ENCODE measurements at regions not wholly inside any gene's neighbourhood (a gene's known extent, or its start where the extent isn't known, plus 50 kb on each side); places are given as distances from the start of the nearest gene placed in this dataset.

- POLR2A ChIA-PET: no interaction called here
- CTCF ChIA-PET: interaction anchor here (0.6 kb wide), 1 partner anchor 14 kb away, joined by 3 read pairs; no protein-coding TSS in a partner anchor
These were observed 405.5 kb downstream of the ARHGEF28 start for GRCh38 chr5:74031536-74031935.

DNA sequence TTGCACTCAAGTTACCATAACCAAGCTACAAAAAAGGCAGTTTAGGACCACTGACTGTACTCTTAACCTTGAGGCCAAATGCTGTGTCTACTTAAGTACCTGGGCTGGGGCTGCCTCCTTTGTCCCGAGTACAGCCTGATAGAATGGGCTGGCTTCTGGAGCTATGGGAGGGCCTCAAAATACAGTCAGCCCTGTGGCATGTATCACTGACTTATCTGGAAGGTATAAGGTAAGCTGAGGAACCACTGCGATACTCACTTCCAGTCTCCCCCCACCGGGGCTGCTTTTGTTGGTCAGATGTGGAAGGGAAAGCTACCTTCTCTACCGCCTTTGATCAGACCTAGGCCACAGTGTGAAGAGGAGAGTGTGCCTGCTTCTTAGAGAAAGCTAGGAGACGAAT, 404.8 kb downstream of the ARHGEF28 start:
- ChIA-PET POLR2A (no interaction called here), CTCF (no interaction called here)

DNA sequence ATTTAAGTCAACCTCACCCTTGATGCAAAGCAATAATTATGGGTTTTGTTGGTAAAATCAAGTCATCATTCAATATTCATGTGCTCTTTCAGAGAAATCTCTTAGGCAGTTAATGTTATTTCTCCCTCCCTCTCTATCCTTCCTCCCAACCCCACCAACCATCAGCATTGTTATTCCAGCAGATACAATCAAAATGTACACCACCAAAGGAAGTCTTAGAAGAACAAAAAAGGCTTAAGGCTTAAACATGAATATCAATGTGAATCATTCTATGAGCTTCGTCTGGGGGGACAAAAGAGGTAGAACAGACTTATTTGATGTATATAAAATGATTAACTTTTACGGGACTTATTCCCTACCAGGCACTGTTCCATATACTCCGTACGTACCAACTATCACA, 404.4 kb downstream of the ARHGEF28 start:
- POLR2A ChIA-PET: no interaction called here
- CTCF ChIA-PET: no interaction called here

GRCh38 chr5:74028976-74029375, 403.0 kb downstream of the ARHGEF28 start:
- CTCF ChIA-PET: no interaction called here
- POLR2A ChIA-PET: no interaction called here

GRCh38 chr5:74028406-74028805, 402.4 kb downstream of the ARHGEF28 start:
- ChIA-PET CTCF (no interaction called here), POLR2A (no interaction called here)

GRCh38 chr5:74027732-74028338, 401.8 kb downstream of the ARHGEF28 start:
- CTCF ChIA-PET: interaction anchor here (1.0 kb wide), 1 partner anchor 8 kb away, joined by 3 read pairs; no protein-coding TSS in a partner anchor
- POLR2A ChIA-PET: no interaction called here

- POLR2A ChIA-PET: no interaction called here
- CTCF ChIA-PET: no interaction called here
These were observed 400.3 kb downstream of the ARHGEF28 start for GRCh38 chr5:74026310-74026709.

GRCh38 chr5:74021126-74021525, 395.1 kb downstream of the ARHGEF28 start:
- ChIA-PET POLR2A (no interaction called here), CTCF (no interaction called here)

DNA sequence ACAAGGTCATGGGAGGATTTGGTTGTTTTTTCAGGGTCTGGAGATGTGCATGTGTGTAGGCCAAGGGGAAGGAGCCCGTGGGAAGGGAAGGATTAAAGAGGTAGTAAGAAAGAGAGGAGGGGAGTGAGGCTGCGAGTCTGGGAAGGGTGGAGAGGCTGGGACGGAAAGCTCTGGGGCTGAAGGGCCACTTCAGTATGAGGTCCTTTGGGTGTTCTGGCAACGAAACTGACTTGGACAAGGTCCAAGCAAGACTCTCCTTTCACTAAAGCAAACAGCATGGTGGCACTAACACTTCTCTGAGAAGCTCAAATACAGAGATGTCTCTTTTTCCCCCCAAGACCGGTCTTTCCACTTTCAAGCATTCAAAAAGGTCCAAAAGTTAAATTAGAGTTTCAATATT, 394.5 kb downstream of the ARHGEF28 start:
- ChIA-PET CTCF (no interaction called here), POLR2A (no interaction called here)

DNA sequence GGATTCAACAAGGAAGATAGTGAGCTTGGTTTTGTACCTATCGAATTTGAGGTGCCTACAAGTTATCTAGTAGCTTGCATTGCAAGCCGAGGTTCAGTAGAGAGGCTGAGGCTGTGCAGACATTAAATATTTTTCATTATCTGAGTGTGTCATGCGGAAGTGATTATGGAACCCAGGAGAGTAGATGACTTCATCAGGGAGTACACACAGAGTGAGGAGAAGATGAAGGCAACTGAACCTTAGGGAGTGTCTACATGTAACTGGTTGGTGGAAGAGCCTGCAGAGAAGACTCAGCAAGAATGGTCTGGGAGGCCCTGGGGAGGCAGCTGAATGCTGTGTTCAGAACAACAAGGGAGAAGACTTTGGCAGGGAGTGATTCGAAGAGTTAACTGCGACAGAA, 393.9 kb downstream of the ARHGEF28 start:
- ChIA-PET POLR2A (no interaction called here), CTCF (no interaction called here)

DNA sequence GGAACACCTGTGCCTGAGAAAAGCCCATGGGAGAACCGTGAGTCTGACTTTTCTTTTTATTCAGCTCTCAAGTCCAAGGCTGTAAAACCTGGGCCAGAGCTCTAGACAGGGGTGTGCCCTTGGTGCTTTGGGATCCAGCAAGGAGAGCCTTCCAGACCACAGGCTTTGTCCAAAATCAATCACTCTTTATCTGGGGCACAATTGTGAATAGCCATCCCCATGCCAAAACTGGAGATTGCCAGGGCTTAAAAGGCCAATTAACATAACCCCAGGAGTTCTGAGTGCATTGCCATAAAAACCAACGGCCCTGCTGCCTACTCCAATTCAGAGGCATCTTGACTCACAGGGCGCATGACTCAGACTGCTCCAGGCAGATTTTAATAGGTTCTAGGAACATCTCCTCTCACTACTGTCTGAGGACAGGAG, 391.8 kb downstream of the ARHGEF28 start:
- POLR2A ChIA-PET: no interaction called here
- CTCF ChIA-PET: no interaction called here

GRCh38 chr5:74017112-74017511, 391.1 kb downstream of the ARHGEF28 start:
- ChIA-PET CTCF (no interaction called here), POLR2A (no interaction called here)

DNA sequence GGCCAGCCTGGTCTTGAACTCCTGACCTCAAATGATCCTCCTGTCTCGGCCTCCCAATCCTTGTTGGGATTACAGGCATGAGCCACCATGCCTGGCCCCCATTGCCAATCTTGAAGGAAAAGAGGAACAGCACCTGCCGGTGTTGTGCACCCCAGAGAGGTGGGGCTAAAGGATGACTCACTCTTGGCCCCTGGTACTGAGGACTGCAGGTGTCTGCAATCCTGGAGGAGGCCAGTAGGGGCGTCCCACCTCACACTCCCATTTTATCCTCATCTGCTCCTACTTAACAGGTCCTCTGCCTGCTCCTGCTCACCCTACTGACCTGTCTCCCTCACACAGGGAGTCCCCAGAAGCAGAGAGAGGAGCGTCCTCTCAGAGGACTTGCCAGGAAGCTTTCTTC, 390.4 kb downstream of the ARHGEF28 start:
- CTCF ChIA-PET: no interaction called here
- POLR2A ChIA-PET: interaction anchor here (0.6 kb wide), 1 partner anchor 1461 kb away, joined by 7 read pairs; no protein-coding TSS in a partner anchor

- CTCF ChIA-PET: no interaction called here
- POLR2A ChIA-PET: no interaction called here
These were observed 389.7 kb downstream of the ARHGEF28 start for GRCh38 chr5:74015716-74016115.

DNA sequence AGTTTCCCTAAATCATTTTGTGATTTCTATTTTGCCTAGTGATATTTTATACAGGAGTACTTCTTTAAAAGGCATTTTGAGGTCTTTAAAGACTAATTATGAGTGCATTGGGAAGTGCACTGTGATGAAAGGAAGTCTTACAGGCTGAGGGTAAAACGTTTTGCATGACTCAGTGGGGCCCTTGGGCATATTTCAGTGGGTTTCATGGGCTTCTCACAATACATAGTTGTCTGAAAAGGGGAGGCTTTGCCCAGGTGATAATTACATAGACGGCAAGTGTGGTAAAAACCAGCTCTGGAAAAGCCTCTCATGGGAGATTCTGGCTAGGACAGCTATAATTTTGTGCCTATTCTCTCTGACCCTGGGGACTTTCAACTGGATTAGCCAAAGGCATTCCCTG, 387.2 kb downstream of the ARHGEF28 start:
- ChIA-PET CTCF (no interaction called here), POLR2A (no interaction called here)

GRCh38 chr5:74009502-74009901, 383.5 kb downstream of the ARHGEF28 start:
- POLR2A ChIA-PET: no interaction called here
- CTCF ChIA-PET: no interaction called here

GRCh38 chr5:74007193-74007592, 381.2 kb downstream of the ARHGEF28 start:
- POLR2A ChIA-PET: no interaction called here
- CTCF ChIA-PET: no interaction called here

DNA sequence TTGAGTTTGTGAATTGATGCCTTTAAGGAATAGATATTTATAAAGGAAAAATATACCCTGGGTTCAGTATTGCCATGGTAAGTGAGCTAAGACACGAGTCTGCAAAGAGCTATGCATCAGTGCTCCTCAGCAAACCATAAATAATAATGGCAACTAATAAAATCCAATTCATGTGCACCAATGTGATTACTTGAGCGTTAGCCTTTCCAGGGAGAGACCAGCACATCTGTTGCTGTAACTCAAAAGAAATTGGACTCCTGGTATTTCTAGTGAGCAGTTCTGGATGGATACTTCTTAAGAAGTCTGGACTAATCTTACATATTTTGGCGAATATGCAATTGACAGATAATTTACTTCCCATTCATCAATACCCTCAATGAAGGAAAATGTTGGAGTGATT, 373.3 kb downstream of the ARHGEF28 start:
- CTCF ChIA-PET: no interaction called here
- POLR2A ChIA-PET: no interaction called here

DNA sequence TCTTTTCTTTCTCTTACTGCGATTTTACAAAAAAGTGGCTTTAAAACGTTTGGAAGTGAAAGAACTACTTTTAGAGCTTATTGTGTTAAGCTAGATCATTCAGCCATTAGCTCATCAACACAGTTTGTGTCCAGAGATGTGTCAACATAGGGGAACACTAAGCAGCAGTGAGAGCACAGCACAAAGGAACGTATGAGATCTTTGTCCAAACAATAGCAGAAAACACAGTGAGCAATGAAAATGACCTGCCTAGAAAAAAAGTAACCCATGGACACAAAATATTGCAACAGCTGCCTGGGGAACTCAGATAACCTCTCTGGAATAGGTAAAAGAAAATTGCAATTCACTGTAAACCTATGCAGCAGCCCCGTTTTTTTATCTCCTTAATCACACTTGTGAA, 372.5 kb downstream of the ARHGEF28 start:
- CTCF ChIA-PET: no interaction called here
- POLR2A ChIA-PET: no interaction called here

GRCh38 chr5:73997960-73998359, 372.0 kb downstream of the ARHGEF28 start:
- ChIA-PET CTCF (no interaction called here), POLR2A (no interaction called here)

DNA sequence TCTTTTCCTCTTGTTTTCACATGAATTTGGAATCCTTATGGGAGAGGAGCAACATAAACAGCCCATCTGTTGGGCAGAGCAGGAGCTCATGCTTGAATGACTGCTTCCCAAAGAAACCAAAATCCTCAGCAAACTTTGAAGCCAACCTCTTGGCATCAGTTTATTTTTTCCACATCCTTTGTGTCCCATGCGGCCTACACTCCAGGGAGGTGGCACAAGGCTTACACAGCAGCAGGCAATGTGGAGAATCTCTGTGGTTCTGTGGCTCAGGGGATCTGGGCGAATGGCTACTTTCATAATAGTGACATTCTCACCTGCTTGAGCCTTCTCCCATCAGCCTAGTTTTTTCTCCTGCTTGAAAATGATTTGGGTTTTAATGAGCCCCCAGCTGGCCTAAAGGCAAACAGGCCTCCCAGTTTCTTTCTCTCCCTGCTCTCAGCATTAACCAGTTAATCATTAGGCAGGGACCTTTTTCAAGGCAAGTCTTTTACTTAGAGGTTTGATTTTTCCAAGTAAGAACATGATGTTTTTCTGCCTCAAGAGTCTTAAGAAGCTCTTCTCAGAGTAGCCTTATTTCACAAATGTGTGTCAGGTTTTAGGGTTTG, 370.3 kb downstream of the ARHGEF28 start:
- ChIA-PET CTCF (no interaction called here), POLR2A (no interaction called here)

GRCh38 chr5:73994963-73995362, 369.0 kb downstream of the ARHGEF28 start:
- CTCF ChIA-PET: no interaction called here
- POLR2A ChIA-PET: no interaction called here

Data from activated CD8-positive, alpha-beta memory T cell treated with anti-CD3 and anti-CD28 coated beads for 36 hours (primary cell).